ENCODE measurements at regions not wholly inside any gene's neighbourhood (a gene's known extent, or its start where the extent isn't known, plus 50 kb on each side); places are given as distances from the start of the nearest gene placed in this dataset.

DNA sequence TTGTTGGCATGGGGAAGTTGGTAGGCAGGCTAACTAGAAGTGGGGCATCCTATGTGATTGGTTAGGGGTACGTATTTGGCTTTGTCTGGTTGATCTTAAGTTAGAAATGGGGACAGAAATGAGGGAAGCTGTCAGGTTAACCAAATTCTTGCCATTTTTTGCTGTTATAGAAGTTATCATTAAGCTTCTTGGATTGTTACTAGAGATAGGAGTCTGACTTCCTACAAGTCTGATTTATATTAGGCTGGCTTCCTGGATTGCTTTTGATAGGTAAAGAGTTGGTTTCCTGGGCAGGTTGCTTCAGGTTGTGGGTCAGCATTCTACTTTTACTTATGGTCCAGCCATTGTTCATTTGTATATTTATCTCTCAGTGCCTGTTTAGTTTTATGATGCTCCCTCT is 216.9 kb downstream of the TLE4 start:
- TF ChIP-seq CTCF (IDR thresholded peaks at IDR 0.05; ENCODE audit: low read depth, low read length) = no peak
- TF ChIP-seq MAX (IDR thresholded peaks at IDR 0.05; ENCODE audit: low read depth, low read length) = no peak
- no peak for TF ChIP-seq MYC (IDR thresholded peaks at IDR 0.05; ENCODE audit: low read depth, low read length)
- TF ChIP-seq POLR2A (IDR thresholded peaks at IDR 0.05; ENCODE audit: extremely low read depth, insufficient read length) = no peak
